ENCODE measurements at regions not wholly inside any gene's neighbourhood (a gene's known extent, or its start where the extent isn't known, plus 50 kb on each side); places are given as distances from the start of the nearest gene placed in this dataset.

DNA sequence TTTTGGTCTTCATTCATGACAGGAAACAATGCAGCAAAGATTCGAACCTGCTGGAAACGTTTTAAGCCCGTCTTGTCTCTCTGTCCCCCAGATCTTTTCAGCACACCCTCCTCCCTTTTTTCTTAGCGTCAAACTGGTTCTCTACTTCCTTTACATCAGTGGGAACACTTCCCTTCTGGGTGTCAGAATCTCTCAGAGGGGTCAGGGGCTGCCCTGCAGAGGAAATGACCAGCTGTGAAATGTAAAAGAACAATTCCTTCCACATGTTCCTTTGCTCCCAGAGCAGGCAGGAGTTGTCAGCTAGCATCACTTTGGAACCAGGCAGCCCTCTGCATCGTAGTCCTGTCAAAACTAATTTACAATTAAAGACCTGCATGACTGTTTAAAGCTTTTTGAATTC lies 619.0 kb downstream of the TFAP2A start:
- TF ChIP-seq, protein P1, sequence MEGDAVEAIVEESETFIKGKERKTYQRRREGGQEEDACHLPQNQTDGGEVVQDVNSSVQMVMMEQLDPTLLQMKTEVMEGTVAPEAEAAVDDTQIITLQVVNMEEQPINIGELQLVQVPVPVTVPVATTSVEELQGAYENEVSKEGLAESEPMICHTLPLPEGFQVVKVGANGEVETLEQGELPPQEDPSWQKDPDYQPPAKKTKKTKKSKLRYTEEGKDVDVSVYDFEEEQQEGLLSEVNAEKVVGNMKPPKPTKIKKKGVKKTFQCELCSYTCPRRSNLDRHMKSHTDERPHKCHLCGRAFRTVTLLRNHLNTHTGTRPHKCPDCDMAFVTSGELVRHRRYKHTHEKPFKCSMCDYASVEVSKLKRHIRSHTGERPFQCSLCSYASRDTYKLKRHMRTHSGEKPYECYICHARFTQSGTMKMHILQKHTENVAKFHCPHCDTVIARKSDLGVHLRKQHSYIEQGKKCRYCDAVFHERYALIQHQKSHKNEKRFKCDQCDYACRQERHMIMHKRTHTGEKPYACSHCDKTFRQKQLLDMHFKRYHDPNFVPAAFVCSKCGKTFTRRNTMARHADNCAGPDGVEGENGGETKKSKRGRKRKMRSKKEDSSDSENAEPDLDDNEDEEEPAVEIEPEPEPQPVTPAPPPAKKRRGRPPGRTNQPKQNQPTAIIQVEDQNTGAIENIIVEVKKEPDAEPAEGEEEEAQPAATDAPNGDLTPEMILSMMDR (IDR thresholded peaks at IDR 0.05; ENCODE audit: control extremely low read depth, extremely low read depth), result no peak
- H3K9ac ChIP-seq (ENCODE audit: insufficient read depth in 1 of 2, low read length in 2 of 2), result no peak overlapping the region
- no peak overlapping the region for H3K4me3 ChIP-seq
- H3K27ac ChIP-seq (ENCODE audit: low read depth in 1 of 2, low read length in 1 of 2), result no peak overlapping the region
- H3K27me3 ChIP-seq (ENCODE audit: control insufficient read depth in 3 of 3, insufficient read depth in 3 of 3, low read length in 2 of 3), result no peaks in the 10 kb centered on the region
- ATAC-seq (ENCODE audit: insufficient read depth, low FRiP score), result no peak
- peak; percentile 12 to 40 (median 15) for DNase-seq
- no peaks in the 10 kb centered on the region for H3K36me3 ChIP-seq (ENCODE audit: control insufficient read depth in 4 of 4, insufficient read depth in 4 of 4, low read length in 4 of 4)
- peaks cover 0 to 4% (median 0%) of the 10 kb centered on the region in 5 donors for H3K4me1 ChIP-seq (ENCODE audit: control insufficient read depth in 5 of 5, insufficient read depth in 5 of 5, low read length in 5 of 5)
- H3K9me3 ChIP-seq (ENCODE audit: control insufficient read depth in 4 of 4, insufficient read depth in 3 of 4, low read length in 3 of 4), result no peaks in the 10 kb centered on the region
- 14 to 19% methylated on average over 5 of the region's 5 CpGs for WGBS, 2 donors

DNA sequence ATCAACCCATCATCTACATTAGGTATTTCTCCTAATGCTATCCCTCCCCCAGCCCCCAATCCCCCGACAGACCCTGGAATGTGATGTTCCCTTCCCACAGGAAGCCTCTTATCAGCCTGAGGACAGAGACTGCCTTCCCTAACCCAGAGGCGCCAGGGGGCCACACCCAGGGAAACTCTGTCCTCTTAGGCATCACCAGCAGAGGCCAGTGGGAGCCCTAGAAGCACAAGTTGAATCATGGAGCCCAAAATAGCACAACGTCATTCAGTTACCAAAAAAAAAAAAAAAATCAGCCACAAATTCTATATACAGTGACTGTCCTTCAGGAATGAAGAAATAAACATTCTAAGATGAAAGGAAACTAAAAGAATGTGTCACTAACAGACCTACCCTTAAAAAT lies 625.7 kb downstream of the TFAP2A start:
- H3K27ac ChIP-seq (ENCODE audit: low read depth in 1 of 2, low read length in 1 of 2), result no peak overlapping the region
- H3K9me3 ChIP-seq (ENCODE audit: control insufficient read depth in 4 of 4, insufficient read depth in 3 of 4, low read length in 3 of 4), result no peaks in the 10 kb centered on the region
- H3K27me3 ChIP-seq (ENCODE audit: control insufficient read depth in 3 of 3, insufficient read depth in 3 of 3, low read length in 2 of 3), result no peaks in the 10 kb centered on the region
- 39 to 47% methylated on average over 3 of the region's 3 CpGs for WGBS, 2 donors
- DNase-seq (no peak), ATAC-seq (ENCODE audit: insufficient read depth, low FRiP score) (no peak)
- no peak overlapping the region for H3K4me3 ChIP-seq
- H3K36me3 ChIP-seq (ENCODE audit: control insufficient read depth in 4 of 4, insufficient read depth in 4 of 4, low read length in 4 of 4), result no peaks in the 10 kb centered on the region
- H3K4me1 ChIP-seq (ENCODE audit: control insufficient read depth in 5 of 5, insufficient read depth in 5 of 5, low read length in 5 of 5), result peaks cover 0 to 2% (median 0%) of the 10 kb centered on the region in 5 donors
- H3K9ac ChIP-seq (ENCODE audit: insufficient read depth in 1 of 2, low read length in 2 of 2), result no peak overlapping the region
- TF ChIP-seq, protein P1 (IDR thresholded peaks at IDR 0.05; ENCODE audit: control extremely low read depth, extremely low read depth), result no peak

DNA sequence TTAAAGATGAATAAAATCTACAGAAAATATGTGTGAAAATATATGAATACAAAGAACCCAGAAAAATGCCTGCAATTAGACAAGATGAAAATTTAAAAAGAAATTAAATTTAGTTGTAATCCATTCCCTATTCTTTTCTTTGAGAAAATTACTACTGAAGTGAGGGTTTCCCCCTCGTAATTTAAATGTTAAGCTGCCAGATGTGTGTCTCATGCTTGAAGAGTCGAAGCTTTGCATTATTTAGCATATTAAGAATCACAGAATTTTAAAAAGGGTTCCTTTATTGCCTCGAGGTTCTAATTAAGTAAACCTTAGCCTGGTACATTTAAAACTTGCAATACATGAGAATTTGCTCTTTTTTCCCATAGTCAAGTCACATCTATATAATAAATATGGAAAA lies 630.1 kb downstream of the TFAP2A start:
- 74 to 76% methylated on average over 3 of the region's 3 CpGs for WGBS, 2 donors
- H3K27me3 ChIP-seq (ENCODE audit: control insufficient read depth in 3 of 3, insufficient read depth in 3 of 3, low read length in 2 of 3), result no peaks in the 10 kb centered on the region
- H3K36me3 ChIP-seq (ENCODE audit: control insufficient read depth in 4 of 4, insufficient read depth in 4 of 4, low read length in 4 of 4), result no peaks in the 10 kb centered on the region
- peaks cover 0 to 2% (median 0%) of the 10 kb centered on the region in 5 donors for H3K4me1 ChIP-seq (ENCODE audit: control insufficient read depth in 5 of 5, insufficient read depth in 5 of 5, low read length in 5 of 5)
- no peak overlapping the region for H3K9ac ChIP-seq (ENCODE audit: insufficient read depth in 1 of 2, low read length in 2 of 2)
- no peak overlapping the region for H3K4me3 ChIP-seq
- H3K27ac ChIP-seq (ENCODE audit: low read depth in 1 of 2, low read length in 1 of 2), result no peak overlapping the region
- DNase-seq (no peak), ATAC-seq (ENCODE audit: insufficient read depth, low FRiP score) (no peak)
- no peaks in the 10 kb centered on the region for H3K9me3 ChIP-seq (ENCODE audit: control insufficient read depth in 4 of 4, insufficient read depth in 3 of 4, low read length in 3 of 4)
- TF ChIP-seq, protein P1 (IDR thresholded peaks at IDR 0.05; ENCODE audit: control extremely low read depth, extremely low read depth), result no peak

DNA sequence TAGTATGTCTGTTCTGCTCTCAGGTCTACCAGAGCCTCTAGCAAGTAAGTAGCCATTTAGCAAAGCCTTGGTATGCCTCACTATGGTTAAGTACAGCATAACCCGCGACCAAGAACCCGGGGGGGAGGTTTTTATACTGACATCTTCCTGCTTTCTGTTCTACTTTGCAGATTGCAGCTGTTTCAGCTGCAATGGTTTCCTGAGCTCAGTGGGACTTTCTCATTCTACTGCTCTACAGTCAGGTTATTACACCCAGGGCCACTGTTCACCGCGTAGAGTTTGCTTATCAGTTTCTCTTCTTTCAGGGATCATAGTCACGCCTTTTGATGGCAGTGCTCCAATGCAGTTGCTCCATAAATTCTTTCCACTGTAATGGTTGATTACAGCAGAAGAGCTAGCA lies 631.3 kb downstream of the TFAP2A start:
- H3K4me3 ChIP-seq, result no peak overlapping the region
- TF ChIP-seq, protein P1 (IDR thresholded peaks at IDR 0.05; ENCODE audit: control extremely low read depth, extremely low read depth), result no peak
- no peaks in the 10 kb centered on the region for H3K4me1 ChIP-seq (ENCODE audit: control insufficient read depth in 5 of 5, insufficient read depth in 5 of 5, low read length in 5 of 5)
- H3K9ac ChIP-seq (ENCODE audit: insufficient read depth in 1 of 2, low read length in 2 of 2), result no peak overlapping the region
- H3K9me3 ChIP-seq (ENCODE audit: control insufficient read depth in 4 of 4, insufficient read depth in 3 of 4, low read length in 3 of 4), result no peaks in the 10 kb centered on the region
- ATAC-seq (ENCODE audit: insufficient read depth, low FRiP score), result no peak
- peak in 2 of 3 donors; percentile 9 to 34 for DNase-seq
- H3K36me3 ChIP-seq (ENCODE audit: control insufficient read depth in 4 of 4, insufficient read depth in 4 of 4, low read length in 4 of 4), result no peaks in the 10 kb centered on the region
- no peak overlapping the region for H3K27ac ChIP-seq (ENCODE audit: low read depth in 1 of 2, low read length in 1 of 2)
- 64 to 73% methylated on average over 6 of the region's 6 CpGs for WGBS, 2 donors
- H3K27me3 ChIP-seq (ENCODE audit: control insufficient read depth in 3 of 3, insufficient read depth in 3 of 3, low read length in 2 of 3), result no peaks in the 10 kb centered on the region
